ENCODE measurements at regions not wholly inside any gene's neighbourhood (a gene's known extent, or its start where the extent isn't known, plus 50 kb on each side); places are given as distances from the start of the nearest gene placed in this dataset.

DNA sequence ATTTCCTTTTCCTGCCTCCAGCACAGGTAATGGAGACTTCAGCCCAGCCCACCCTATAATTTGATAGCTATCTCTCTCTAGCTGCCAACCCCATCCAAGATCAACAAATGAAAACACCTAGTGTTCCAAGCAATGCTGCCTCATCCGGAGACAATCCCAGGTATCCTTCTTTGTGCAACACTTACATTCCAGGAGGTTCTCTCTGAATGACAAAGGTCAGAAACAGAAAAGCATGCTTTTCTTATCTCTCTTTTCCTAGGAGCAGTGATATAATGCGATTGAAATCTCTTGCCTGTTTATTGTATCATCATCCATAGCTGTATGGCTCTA, 699.3 kb downstream of the INHBA start:
- TF ChIP-seq, protein P1, sequence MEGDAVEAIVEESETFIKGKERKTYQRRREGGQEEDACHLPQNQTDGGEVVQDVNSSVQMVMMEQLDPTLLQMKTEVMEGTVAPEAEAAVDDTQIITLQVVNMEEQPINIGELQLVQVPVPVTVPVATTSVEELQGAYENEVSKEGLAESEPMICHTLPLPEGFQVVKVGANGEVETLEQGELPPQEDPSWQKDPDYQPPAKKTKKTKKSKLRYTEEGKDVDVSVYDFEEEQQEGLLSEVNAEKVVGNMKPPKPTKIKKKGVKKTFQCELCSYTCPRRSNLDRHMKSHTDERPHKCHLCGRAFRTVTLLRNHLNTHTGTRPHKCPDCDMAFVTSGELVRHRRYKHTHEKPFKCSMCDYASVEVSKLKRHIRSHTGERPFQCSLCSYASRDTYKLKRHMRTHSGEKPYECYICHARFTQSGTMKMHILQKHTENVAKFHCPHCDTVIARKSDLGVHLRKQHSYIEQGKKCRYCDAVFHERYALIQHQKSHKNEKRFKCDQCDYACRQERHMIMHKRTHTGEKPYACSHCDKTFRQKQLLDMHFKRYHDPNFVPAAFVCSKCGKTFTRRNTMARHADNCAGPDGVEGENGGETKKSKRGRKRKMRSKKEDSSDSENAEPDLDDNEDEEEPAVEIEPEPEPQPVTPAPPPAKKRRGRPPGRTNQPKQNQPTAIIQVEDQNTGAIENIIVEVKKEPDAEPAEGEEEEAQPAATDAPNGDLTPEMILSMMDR (IDR thresholded peaks at IDR 0.05) = no peak
- TF ChIP-seq NRF1 (IDR thresholded peaks at IDR 0.05; ENCODE audit: low read depth, low read length) (no peak), POLR2AphosphoS5 (IDR thresholded peaks at IDR 0.05; ENCODE audit: low read depth, low read length) (no peak), TAF1 (IDR thresholded peaks at IDR 0.05; ENCODE audit: borderline replicate concordance, low read depth, low read length) (no peak), TCF12 (IDR thresholded peaks at IDR 0.05) (no peak), CHD2 (IDR thresholded peaks at IDR 0.05; ENCODE audit: low read length, partially characterized antibody) (no peak), ELF1 (IDR thresholded peaks at IDR 0.05) (no peak), RFX5 (IDR thresholded peaks at IDR 0.05; ENCODE audit: low read length) (no peak), EP300 (IDR thresholded peaks at IDR 0.05; ENCODE audit: borderline replicate concordance in 1 of 2, low read depth in 1 of 2, low read length in 1 of 2) (no peak), FOSL2 (IDR thresholded peaks at IDR 0.05; ENCODE audit: borderline replicate concordance, low read depth) (no peak), NFIC (IDR thresholded peaks at IDR 0.05; ENCODE audit: borderline replicate concordance) (no peak), EZH2phosphoT487 (IDR thresholded peaks at IDR 0.05; ENCODE audit: borderline replicate concordance, low read depth) (no peak)
- TF ChIP-seq, protein P2, sequence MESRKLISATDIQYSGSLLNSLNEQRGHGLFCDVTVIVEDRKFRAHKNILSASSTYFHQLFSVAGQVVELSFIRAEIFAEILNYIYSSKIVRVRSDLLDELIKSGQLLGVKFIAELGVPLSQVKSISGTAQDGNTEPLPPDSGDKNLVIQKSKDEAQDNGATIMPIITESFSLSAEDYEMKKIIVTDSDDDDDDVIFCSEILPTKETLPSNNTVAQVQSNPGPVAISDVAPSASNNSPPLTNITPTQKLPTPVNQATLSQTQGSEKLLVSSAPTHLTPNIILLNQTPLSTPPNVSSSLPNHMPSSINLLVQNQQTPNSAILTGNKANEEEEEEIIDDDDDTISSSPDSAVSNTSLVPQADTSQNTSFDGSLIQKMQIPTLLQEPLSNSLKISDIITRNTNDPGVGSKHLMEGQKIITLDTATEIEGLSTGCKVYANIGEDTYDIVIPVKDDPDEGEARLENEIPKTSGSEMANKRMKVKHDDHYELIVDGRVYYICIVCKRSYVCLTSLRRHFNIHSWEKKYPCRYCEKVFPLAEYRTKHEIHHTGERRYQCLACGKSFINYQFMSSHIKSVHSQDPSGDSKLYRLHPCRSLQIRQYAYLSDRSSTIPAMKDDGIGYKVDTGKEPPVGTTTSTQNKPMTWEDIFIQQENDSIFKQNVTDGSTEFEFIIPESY (IDR thresholded peaks at IDR 0.05; ENCODE audit: borderline replicate concordance, low read depth) = no peak
- TF ChIP-seq, protein P3, sequence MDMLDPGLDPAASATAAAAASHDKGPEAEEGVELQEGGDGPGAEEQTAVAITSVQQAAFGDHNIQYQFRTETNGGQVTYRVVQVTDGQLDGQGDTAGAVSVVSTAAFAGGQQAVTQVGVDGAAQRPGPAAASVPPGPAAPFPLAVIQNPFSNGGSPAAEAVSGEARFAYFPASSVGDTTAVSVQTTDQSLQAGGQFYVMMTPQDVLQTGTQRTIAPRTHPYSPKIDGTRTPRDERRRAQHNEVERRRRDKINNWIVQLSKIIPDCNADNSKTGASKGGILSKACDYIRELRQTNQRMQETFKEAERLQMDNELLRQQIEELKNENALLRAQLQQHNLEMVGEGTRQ (IDR thresholded peaks at IDR 0.05; ENCODE audit: borderline replicate concordance, low read depth, low read length) = no peak

Measured in SK-N-SH (cell line).